ENCODE measurements at regions not wholly inside any gene's neighbourhood (a gene's known extent, or its start where the extent isn't known, plus 50 kb on each side); places are given as distances from the start of the nearest gene placed in this dataset.
"Not testable (repeated sequence)": the region's sequence is repeated elsewhere in the genome, so short reads cannot be mapped to it uniquely, and the experiment has no call there.

GRCh38 chr3:153277029-153277428 is 115.0 kb downstream of the RAP2B start:
- DNase-seq (ENCODE audit: low read depth) = no peak
- no peak overlapping the region for H3K4me3 ChIP-seq (ENCODE audit: low read depth, low read length)
- TF ChIP-seq CTCF (IDR thresholded peaks at IDR 0.05; ENCODE audit: low read depth, low read length, missing control alignments) = no peak

GRCh38 chr3:153281236-153281997 is 119.4 kb downstream of the RAP2B start:
- H3K4me3 ChIP-seq (ENCODE audit: low read depth, low read length); DNase-seq (ENCODE audit: low read depth): not testable (repeated sequence)

- no peak for DNase-seq (ENCODE audit: low read depth)
- no peak overlapping the region for H3K4me3 ChIP-seq (ENCODE audit: low read depth, low read length)
- no peak for TF ChIP-seq CTCF (IDR thresholded peaks at IDR 0.05; ENCODE audit: low read depth, low read length, missing control alignments)
Observed at GRCh38 chr3:153282355-153282754, 120.3 kb downstream of the RAP2B start.

- no peak for TF ChIP-seq CTCF (IDR thresholded peaks at IDR 0.05; ENCODE audit: low read depth, low read length, missing control alignments)
- DNase-seq (ENCODE audit: low read depth) = no peak
- H3K4me3 ChIP-seq (ENCODE audit: low read depth, low read length) = no peak overlapping the region
Observed at GRCh38 chr3:153284282-153284938, 122.4 kb downstream of the RAP2B start.

GRCh38 chr3:153285194-153285641 is 123.2 kb downstream of the RAP2B start:
- DNase-seq (ENCODE audit: low read depth) = no peak
- no peak for TF ChIP-seq CTCF (IDR thresholded peaks at IDR 0.05; ENCODE audit: low read depth, low read length, missing control alignments)
- H3K4me3 ChIP-seq (ENCODE audit: low read depth, low read length) = no peak overlapping the region

GRCh38 chr3:153285982-153286381 is 124.0 kb downstream of the RAP2B start:
- DNase-seq (ENCODE audit: low read depth) = no peak
- TF ChIP-seq CTCF (IDR thresholded peaks at IDR 0.05; ENCODE audit: low read depth, low read length, missing control alignments) = no peak
- H3K4me3 ChIP-seq (ENCODE audit: low read depth, low read length) = no peak overlapping the region

GRCh38 chr3:153287017-153287416 is 125.0 kb downstream of the RAP2B start:
- TF ChIP-seq CTCF (IDR thresholded peaks at IDR 0.05; ENCODE audit: low read depth, low read length, missing control alignments) = no peak
- DNase-seq (ENCODE audit: low read depth) = no peak
- H3K4me3 ChIP-seq (ENCODE audit: low read depth, low read length) = no peak overlapping the region
